NT2/D1 (cell line): ENCODE measurements at regions not wholly inside any gene's neighbourhood (a gene's known extent, or its start where the extent isn't known, plus 50 kb on each side); places are given as distances from the start of the nearest gene placed in this dataset.

Experiments used
- SUZ12 ChIP-seq: IDR thresholded peaks from 2 replicates; pipeline ENCODE4 v1.6.1; 2011; ENCODE audit not compliant: insufficient read length, insufficient read depth; ENCODE audit errors: extremely low read depth
- YY1 ChIP-seq: IDR thresholded peaks from 2 replicates; pipeline ENCODE4 v1.6.1; 2011; ENCODE audit not compliant: insufficient read length, insufficient read depth

GRCh38 chrY:8741343-8742069, 595.8 kb upstream of the TSPY4 start:
- TF ChIP-seq YY1 = no peak
- no peak for TF ChIP-seq SUZ12
